IPS-20b (cell line): ENCODE measurements at regions not wholly inside any gene's neighbourhood (a gene's known extent, or its start where the extent isn't known, plus 50 kb on each side); places are given as distances from the start of the nearest gene placed in this dataset.

Source experiments
- H3K27ac ChIP-seq: one replicate; pipeline ENCODE4 v1.5.1; 2013; ENCODE audit warnings: low read length
- H3K27me3 ChIP-seq: 2 replicates; pipeline ENCODE4 v1.6.1; 2013; ENCODE audit warnings: mild to moderate bottlenecking, low read length, inconsistent platforms; ENCODE audit not compliant: insufficient read depth
- H3K36me3 ChIP-seq: 2 replicates; pipeline ENCODE4 v1.6.1; 2013; ENCODE audit warnings: low read depth, mild to moderate bottlenecking, inconsistent platforms, low read length, moderate library complexity; ENCODE audit not compliant: insufficient read depth
- H3K4me1 ChIP-seq: 2 replicates; pipeline ENCODE4 v1.6.1; 2013; ENCODE audit warnings: mild to moderate bottlenecking, control low read depth, inconsistent platforms, low read length, moderate library complexity; ENCODE audit not compliant: insufficient read depth
- H3K4me3 ChIP-seq: 2 replicates; pipeline ENCODE4 v1.5.1; 2013; ENCODE audit warnings: mild to moderate bottlenecking, low read length, inconsistent platforms
- H3K9ac ChIP-seq: 2 replicates; pipeline ENCODE4 v1.6.1; 2013; ENCODE audit warnings: low read depth, mild to moderate bottlenecking, inconsistent platforms, low read length, moderate library complexity
- H3K9me3 ChIP-seq: 2 replicates; pipeline ENCODE4 v1.6.1; 2013; ENCODE audit warnings: mild to moderate bottlenecking, low read depth, low read length, inconsistent platforms; ENCODE audit not compliant: insufficient read depth

- H3K9ac ChIP-seq = no peak overlapping the region
- H3K4me3 ChIP-seq = no peak overlapping the region
- no peaks in the 10 kb centered on the region for H3K4me1 ChIP-seq
- H3K36me3 ChIP-seq = no peaks in the 10 kb centered on the region
- H3K9me3 ChIP-seq = peaks cover 17% of the 10 kb centered on the region
- H3K27me3 ChIP-seq = no peaks in the 10 kb centered on the region
- no peak overlapping the region for H3K27ac ChIP-seq
Measured at GRCh38 chr2:144099780-144100377, 420.0 kb downstream of the ZEB2 start.

- Histone ChIP-seq H3K9ac (no peak overlapping the region), H3K9me3 (peaks cover 12% of the 10 kb centered on the region)
Measured at GRCh38 chr2:144099340-144099739, 420.6 kb downstream of the ZEB2 start.

GRCh38 chr2:144097440-144098225 lies 422.3 kb downstream of the ZEB2 start:
- Histone ChIP-seq H3K4me1 (no peaks in the 10 kb centered on the region), H3K27me3 (no peaks in the 10 kb centered on the region), H3K9me3 (no peaks in the 10 kb centered on the region), H3K27ac (no peak overlapping the region), H3K9ac (no peak overlapping the region), H3K4me3 (no peak overlapping the region), H3K36me3 (no peaks in the 10 kb centered on the region)

More at GRCh38 chr2:144099340-144099739, 420.6 kb downstream of the ZEB2 start:
- Histone ChIP-seq H3K4me1 (no peaks in the 10 kb centered on the region), H3K36me3 (no peaks in the 10 kb centered on the region), H3K27ac (no peak overlapping the region), H3K27me3 (no peaks in the 10 kb centered on the region), H3K4me3 (no peak overlapping the region)

- Histone ChIP-seq H3K27ac (no peak overlapping the region), H3K4me3 (no peak overlapping the region), H3K27me3 (no peaks in the 10 kb centered on the region), H3K4me1 (no peaks in the 10 kb centered on the region), H3K9ac (no peak overlapping the region), H3K9me3 (peaks cover 4% of the 10 kb centered on the region), H3K36me3 (no peaks in the 10 kb centered on the region)
Measured at GRCh38 chr2:144096531-144096930, 423.4 kb downstream of the ZEB2 start.

- Histone ChIP-seq H3K4me3 (no peak overlapping the region), H3K27ac (no peak overlapping the region), H3K4me1 (no peaks in the 10 kb centered on the region), H3K9ac (no peak overlapping the region), H3K9me3 (peaks cover 10% of the 10 kb centered on the region), H3K36me3 (no peaks in the 10 kb centered on the region), H3K27me3 (no peaks in the 10 kb centered on the region)
Measured at GRCh38 chr2:144094408-144095151, 425.3 kb downstream of the ZEB2 start.

- Histone ChIP-seq H3K9ac (no peak overlapping the region), H3K4me1 (no peaks in the 10 kb centered on the region), H3K27ac (no peak overlapping the region), H3K36me3 (no peaks in the 10 kb centered on the region), H3K4me3 (no peak overlapping the region), H3K9me3 (peaks cover 10% of the 10 kb centered on the region), H3K27me3 (no peaks in the 10 kb centered on the region)
Measured at GRCh38 chr2:144091622-144092021, 428.3 kb downstream of the ZEB2 start.

GRCh38 chr2:144088863-144089262 lies 431.1 kb downstream of the ZEB2 start:
- Histone ChIP-seq H3K27me3 (no peaks in the 10 kb centered on the region), H3K9me3 (peaks cover 10% of the 10 kb centered on the region), H3K9ac (no peak overlapping the region), H3K36me3 (no peaks in the 10 kb centered on the region), H3K27ac (no peak overlapping the region), H3K4me3 (no peak overlapping the region), H3K4me1 (no peaks in the 10 kb centered on the region)

- Histone ChIP-seq H3K4me1 (no peaks in the 10 kb centered on the region), H3K9me3 (peaks cover 10% of the 10 kb centered on the region), H3K4me3 (no peak overlapping the region), H3K27ac (no peak overlapping the region), H3K36me3 (no peaks in the 10 kb centered on the region), H3K9ac (no peak overlapping the region), H3K27me3 (no peaks in the 10 kb centered on the region)
Measured at GRCh38 chr2:144086965-144087364, 433.0 kb downstream of the ZEB2 start.

GRCh38 chr2:144085016-144085415 lies 434.9 kb downstream of the ZEB2 start:
- H3K27me3 ChIP-seq = no peaks in the 10 kb centered on the region
- no peak overlapping the region for H3K27ac ChIP-seq
- H3K4me3 ChIP-seq = no peak overlapping the region
- H3K36me3 ChIP-seq = no peaks in the 10 kb centered on the region
- no peak overlapping the region for H3K9ac ChIP-seq
- H3K4me1 ChIP-seq = no peaks in the 10 kb centered on the region
- H3K9me3 ChIP-seq = no peaks in the 10 kb centered on the region

- H3K4me1 ChIP-seq = no peaks in the 10 kb centered on the region
- H3K9ac ChIP-seq = no peak overlapping the region
- H3K27me3 ChIP-seq = no peaks in the 10 kb centered on the region
- no peak overlapping the region for H3K27ac ChIP-seq
- no peaks in the 10 kb centered on the region for H3K36me3 ChIP-seq
- no peak overlapping the region for H3K4me3 ChIP-seq
- no peaks in the 10 kb centered on the region for H3K9me3 ChIP-seq
Measured at GRCh38 chr2:144084114-144084661, 435.7 kb downstream of the ZEB2 start.

GRCh38 chr2:144083211-144083610 lies 436.7 kb downstream of the ZEB2 start:
- Histone ChIP-seq H3K36me3 (no peaks in the 10 kb centered on the region), H3K4me1 (0 out of 2 replicates have a peak, but pooled peaks cover under 1% of the 10 kb centered on the region), H3K27ac (no peak overlapping the region), H3K9ac (no peak overlapping the region), H3K27me3 (no peaks in the 10 kb centered on the region), H3K9me3 (no peaks in the 10 kb centered on the region), H3K4me3 (no peak overlapping the region)
